HG03280 (cell line): ENCODE measurements at regions not wholly inside any gene's neighbourhood (a gene's known extent, or its start where the extent isn't known, plus 50 kb on each side); places are given as distances from the start of the nearest gene placed in this dataset.
A peak's percentile ranks its signal among the peaks of the same experiment; 100 is the strongest.
"Not testable (repeated sequence)": the region's sequence is repeated elsewhere in the genome, so short reads cannot be mapped to it uniquely, and the experiment has no call there.

ENCODE experiments used
- ATAC-seq: cut with Tn5 transposase; IDR thresholded peaks from one replicate; pipeline ENCODE4 v1.9.1; 2021; ENCODE audit warnings: mild to moderate bottlenecking, moderate library complexity; ENCODE audit not compliant: unreplicated experiment

DNA sequence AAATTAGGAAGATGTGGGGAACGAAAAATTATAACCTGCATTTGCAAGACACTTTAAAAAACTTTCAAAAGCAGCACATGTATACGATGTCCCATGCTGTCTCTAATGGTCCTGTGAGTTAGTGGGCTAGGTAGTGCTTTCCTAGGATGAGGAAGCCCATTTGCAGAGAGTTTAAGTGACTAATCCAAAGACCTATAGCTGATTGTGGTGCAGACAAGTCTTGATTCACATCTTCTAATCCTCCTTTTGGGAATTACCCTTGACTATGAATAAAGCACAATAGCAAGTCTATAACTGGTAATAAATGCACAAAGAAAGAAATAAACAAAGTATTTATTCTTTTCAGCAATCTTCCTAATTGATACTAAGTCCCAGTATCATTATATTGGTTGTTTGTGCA is 234.6 kb upstream of the FANCL start:
- ATAC-seq: no peak

DNA sequence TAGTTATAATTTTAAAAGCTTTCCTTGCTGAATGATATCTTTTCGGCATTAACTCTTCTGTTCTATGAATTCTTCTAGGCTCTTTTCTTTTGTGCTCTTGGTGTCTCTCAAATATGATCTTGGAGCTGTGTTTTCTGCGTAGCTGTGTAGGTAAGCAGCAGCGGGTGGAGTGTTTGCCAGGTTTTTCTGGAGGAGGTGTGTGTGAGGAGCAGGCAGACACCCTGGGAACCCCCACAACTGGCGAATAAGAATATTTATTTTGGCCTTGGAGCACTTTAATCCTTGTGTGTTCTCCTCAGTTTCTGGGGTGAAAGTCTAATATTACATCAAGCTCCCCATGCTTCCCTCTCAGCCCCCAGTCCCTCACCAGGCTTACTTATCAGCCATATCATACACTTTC is 232.0 kb upstream of the FANCL start:
- no peak for ATAC-seq

DNA sequence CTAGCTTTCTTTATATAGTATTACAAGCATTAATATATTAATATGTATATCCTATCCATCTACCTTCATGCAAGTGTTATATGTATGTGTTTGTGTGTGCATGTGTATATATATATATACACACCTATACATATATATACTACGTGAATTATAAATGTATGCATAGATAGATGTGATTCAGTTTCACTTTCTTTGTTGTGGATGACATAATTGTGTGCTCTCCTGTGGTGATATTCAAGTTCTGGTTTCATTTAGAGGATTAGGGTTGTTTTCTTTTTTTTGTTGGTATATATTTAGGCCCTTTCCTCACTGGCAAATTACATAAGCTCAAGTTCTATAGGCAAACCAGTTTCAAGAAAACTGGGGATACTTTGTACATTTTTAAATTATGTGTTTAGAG is 225.7 kb upstream of the FANCL start:
- ATAC-seq: no peak

DNA sequence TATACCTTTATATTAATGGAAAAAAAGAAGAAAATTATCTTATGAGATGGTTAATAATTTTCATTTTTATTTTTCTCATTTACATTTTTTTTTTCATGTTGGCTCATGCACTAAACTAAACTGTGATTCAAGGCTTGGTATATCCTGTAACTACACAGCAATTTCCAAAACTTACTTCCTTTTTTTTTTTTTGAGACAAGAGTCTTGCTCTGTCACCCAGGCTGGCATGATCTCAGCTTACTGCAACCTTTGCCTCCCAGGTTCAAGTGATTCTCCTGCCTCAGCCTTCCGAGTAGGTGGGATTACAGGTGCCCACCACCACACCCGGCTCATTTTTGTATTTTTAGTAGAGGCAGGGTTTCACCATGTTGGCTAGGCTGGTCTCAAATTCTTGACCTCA is 224.9 kb upstream of the FANCL start:
- not testable (repeated sequence) for ATAC-seq

DNA sequence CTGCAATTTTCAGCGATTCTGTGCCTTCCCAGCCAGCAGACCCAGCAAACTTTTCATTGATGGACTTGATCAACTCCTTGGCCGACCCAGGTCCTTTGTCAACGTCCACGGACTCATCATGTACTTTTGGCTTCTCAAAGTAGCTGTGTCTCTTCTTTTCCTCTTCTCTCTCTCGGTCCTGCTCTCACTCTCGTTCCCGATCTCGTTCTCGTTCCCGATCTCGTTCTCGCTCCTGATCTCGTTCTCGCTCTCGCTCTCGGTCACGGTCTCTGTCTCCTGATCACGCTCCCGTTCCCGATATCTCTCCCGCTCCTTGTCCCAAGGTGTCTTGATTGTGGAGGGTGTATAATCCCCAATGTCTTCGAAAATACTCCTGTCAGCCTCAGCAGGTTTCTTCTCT is 219.5 kb upstream of the FANCL start:
- no peak for ATAC-seq

DNA sequence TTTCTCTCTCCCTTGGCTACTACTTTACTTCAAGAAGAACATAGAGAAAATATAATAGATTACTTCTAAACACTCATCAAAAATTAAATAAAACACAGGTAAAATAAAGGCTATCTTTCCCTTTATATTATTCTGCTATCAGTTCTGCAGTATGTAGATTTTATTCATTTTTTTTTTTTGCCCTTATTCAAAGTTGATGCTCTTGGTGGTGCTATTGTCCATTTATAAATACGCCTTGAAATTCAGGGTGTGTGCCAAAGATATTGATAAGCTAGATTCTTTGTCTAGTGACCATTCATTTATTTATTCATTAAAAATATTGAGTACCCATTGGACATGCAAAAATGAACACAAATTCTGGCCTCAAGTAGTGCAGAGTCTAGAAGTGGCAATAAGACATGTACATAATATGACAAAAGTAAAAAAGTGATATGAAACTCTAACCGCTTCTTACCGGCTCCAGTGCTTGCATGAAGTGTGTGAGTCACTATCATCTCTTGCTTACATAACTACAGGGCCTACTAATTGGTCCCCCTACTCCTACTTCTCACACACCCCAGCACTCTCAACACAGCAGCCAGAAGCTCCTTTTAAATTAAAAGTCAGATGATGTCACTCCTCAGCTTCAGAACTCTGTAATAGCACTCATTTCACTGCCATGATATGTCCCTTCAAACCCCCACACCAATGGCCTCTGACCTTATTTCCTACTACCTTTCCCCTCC is 208.3 kb upstream of the FANCL start:
- peak; percentile 90 for ATAC-seq

DNA sequence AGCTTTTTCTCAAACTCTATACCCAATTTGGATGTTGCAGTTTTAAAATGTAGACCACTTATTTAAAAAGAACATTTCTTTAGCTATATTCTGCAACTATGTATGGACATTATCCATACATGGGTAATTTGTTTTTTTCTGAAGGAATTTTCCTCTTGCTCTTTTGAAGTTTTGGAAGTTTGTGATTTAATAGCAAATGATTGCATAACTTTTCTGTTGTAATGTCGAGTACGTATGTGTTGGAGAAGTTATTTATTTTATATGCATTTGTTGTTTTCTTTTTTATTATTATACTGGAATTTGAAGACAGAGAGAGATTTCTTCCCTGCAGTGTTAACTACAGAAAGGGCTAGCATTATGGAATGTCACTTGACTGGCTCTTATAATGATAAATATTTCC is 207.7 kb upstream of the FANCL start:
- no peak for ATAC-seq

DNA sequence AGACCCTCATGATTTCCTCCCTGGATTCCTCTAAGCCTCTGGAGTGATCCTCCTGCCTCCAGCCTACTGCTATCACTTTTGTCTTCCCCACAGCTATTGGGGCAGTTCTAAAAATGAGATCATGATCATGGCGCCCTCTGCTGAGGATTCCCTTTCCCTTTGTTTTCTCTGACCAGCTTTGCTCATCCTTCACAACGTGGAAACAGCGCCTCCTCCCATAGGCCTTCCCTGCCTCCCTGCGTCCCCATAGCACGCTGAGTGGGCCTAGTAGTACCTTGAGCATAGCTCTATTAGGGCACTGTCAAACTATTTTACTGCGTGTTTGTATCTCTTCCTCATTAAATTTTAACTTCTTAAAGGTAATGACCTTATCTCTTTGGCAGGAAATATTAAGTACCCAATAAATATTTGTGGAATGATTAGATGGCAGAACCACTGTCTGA is 207.0 kb upstream of the FANCL start:
- peak; percentile 70 for ATAC-seq

DNA sequence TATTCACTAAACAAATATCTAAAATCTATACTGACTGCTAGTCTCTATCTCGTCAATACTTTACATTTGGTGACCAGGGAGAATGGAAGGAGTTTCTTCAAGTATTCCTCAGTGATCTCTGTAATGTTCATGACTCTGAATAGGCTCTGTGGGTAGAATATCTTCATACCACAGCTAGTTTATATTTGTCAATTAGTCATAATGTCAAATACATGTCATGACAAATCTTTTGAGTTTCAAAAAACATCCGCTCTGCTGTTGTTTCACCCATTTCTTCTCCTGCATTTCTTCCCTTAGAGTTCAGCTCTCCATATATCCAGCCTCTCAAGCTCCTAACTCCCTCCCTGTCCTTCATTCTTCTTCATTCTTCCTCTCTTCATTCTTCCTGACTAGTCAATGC is 206.5 kb upstream of the FANCL start:
- ATAC-seq: no peak

DNA sequence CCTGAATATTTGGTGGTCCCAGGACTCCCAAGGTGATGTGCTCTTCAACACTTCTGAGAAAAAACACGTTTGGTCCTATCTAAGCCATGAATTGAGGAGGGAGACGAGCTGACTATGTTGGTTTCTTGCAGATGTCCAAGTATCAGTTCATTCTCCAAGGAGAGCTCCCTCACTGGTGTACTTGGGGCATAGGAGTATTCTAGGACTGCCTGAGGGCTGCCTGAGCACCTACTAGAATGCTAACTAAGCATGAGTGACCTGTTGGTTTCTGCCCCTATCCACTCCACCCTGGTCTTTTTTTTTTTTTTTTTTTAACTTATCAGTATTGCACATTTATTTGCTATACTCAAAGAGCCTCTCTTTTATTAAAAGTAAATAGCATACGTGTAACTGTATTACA is 200.5 kb upstream of the FANCL start:
- no peak for ATAC-seq

DNA sequence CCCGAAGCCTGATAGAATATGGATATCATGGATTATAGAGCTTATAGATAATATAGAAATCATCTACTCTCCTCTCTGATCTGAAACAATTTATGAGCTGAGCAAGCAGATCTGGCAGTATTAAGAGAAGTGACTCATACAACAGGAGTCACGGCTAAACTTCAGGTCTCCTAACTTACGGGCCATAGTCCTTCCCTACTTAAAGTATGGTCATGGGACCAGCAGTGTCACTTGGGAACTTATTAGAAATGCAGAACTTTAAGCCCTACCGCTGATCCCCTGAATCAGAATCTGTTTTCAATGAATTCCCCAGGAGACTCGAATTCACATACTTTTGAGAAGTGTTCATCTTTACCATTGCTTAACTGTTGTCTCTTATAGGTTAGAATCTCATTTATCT is 195.7 kb upstream of the FANCL start:
- no peak for ATAC-seq

DNA sequence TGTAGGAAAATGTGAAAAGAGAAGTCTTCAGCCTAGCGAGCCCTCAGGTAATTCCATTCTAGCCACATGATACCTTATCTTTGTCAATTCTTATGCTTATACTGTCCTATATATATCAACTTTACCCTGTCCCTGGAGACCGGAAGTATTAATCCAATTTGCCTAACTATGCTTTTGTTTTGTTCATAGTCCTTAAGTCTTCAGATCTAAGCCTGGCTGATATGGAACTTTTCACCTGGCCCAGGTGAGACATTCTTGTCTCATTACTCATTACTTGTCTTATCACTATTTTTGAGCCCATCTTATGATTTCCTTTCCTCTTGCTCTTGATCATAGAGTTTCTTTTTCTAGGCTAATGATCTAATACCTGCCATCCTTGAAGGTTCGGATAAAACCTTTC is 194.1 kb upstream of the FANCL start:
- no peak for ATAC-seq

DNA sequence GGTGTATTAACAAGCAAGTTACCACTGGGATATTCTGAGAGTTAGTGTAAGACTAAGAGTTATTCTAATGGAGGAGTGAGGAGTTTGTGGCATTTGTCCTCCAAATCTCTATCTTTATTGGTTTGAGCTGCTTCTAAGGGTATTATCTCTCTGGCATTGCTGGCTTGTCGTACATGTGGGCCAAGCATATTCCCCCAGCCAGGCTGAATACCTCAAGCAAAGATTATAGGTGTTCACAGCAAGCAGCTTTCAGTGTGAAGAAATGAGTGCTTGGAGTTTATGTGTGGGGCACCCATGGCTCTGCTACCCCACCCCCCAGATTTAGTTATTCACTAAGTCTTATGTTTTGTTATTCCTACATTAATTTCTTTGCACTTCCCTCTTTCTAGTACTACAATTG is 193.6 kb upstream of the FANCL start:
- ATAC-seq: no peak

DNA sequence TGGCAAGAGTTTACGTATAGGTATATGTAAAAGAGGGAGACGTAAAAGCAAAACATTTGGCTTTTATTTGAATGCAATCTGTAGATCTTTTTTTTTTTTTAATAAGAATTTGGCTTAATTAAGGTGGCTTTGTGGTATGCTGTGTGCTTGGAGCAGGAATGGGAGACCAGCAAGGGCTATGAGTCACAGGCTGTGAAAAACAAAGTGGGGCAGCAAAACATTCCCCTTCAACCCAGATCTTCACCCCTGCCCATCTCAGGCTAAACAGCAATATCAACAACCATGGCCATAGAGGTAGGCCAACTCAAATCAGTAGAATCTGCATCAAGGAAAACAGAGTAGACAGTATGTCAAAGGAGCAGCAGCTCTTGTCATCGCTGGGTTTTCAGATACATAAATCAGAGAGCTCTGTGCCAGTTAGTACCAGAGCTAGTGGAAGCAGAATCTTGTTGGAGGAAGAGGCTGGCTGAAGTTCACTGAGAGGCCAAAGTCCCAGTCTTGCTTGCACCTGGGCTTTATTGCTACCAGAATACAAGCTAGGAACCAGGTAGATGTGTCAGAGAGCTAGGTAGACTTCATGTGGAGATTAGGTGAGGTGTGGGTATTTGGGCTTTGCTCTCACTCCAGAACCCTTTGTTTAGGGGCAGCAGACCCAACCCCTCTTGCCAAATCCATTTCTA is 191.5 kb upstream of the FANCL start:
- no peak for ATAC-seq

DNA sequence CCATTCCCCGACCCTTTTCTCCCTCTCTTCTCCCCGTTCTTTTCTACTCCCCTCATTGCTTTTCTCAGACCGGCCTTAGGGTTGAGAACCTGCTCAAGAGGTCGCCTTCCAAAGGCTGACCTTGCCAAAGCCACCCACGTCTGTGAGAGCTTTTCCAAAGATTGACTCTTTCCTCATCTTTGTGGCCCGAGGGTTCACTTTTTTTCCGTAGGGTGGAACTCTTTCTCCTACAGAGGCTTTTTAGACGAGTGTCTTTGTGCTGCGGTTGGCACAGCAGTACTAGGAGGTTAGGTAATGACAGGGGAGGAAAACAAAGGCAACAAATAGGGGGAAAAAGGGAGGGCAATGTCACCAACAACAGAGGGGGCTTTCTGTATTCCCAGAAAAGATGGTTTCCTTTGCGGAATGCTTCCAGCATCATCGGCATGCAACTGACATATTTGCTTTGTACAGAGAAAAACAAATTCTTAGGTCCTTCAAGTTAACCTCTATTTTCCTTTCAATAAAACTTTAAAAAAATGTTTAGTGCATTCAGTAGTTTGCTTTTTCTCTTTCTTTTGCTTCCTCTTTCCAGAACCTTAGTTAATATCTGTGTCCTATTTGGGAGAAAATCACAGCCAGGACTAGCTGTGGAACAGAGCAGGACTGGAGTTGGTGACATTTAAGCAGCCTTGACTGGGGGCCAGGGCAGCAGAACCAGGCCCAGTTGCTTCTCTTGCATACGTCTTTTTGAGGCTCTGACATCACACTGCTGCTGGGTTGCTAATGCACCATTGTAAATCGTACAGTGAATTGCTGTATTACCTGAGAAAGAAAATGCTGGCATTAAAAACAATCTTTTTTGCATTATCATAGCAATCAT is 188.1 kb upstream of the FANCL start:
- ATAC-seq: no peak

DNA sequence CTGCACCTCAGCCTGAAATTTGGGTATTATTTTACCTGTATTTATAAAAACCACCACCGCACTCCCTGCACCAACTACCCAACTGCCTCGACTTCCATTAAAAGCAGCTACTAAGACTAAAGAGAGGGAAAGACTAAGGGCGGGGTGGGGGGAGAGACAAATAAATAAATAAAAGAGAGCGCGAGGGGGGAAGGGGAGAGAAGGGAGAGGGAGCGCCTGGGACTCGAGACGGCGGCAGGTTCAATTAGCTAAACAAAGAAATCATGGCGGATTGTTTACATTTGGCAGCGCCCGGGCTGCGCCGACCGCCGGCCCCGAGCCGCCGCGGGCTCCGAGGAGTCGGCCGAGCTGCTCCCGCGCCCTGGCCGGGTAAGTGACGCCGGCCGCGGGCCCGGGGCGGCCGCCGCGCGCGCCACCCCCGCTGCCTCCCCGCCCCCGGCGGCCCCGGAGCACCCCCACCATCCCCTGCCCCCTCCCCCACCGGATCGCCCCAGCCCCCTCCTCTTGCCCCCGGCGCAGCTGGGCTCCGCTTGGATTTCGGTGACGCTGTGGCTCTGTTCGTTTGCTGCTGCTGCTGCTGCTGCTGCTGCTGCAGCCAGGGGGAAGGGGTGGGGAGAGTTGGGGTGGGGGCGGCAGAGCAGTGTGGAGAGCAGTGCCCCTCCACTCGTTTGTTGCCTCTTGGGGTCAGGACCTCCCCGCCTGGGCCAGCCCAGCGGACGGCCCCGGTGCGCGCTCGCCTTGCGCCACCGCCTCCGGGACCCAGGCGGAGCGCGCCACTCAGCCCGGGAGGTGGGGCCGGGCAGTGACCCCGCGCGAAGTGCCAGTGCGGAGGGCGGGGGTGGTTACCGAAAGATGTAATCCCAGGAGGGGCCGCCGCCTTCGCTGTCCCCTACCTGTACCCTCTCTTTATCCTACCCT is 187.2 kb upstream of the FANCL start:
- ATAC-seq: no peak

DNA sequence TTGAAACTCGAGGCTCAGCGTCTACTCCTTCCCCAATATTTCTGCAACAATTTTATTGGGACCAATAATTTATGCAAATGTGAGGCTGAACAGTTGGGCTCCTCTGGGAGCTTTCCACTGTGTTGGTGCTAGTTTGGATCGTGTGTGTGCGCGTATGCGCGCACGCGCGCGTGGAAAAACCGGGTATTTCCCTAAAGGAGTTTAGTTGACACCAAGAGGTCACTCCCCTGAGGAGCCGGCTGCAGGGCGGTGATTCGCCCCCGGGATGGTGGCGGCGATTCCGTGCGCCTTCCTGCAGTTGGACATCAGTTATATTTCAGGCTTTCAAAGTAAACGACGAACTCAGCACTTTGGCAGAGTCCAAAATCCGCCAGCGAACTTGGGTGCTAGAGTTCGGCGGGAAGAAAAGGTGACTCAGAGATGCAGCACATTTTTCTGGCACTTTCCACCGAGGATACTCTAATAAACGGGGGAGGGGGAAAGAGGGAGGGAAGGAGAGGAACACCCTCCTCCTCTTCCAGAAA is 186.5 kb upstream of the FANCL start:
- ATAC-seq: no peak

DNA sequence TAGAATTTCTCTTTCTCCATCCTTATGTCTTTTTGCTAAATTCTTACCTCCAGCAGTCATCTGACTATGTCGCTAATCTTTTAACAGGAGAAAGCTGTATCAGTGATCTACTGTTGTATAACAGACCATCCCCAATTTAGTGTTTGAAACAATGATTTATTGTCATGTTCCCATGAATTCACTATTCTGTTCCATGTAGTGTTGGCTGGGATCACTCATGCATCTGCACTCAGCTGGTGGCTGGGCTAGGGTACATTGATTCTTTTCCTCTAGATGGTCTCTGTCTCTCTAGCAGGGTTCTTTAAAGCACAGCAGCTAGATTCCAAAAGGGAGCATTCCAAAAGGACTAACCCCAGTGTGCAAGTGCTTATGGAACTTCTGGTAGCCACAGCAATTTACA is 184.2 kb upstream of the FANCL start:
- no peak for ATAC-seq

DNA sequence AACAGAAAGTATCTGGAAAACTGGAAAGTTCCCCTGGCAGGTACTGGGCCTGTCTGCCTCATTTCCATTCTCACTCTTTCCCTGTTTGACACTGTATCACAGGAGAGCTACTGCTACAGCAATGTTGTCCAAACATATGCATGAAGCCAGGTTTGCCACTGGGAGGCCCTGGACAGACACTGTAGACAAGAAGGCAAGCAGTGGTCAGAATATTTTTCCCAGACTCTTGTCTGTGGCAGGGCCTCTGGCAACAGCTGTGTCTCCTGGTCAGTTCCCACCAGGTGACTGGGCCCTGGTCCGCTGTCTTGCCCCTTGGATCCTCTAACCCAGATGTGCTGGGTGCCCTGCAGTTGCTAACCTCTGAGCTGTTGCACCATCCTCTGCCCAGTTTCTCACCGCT is 178.9 kb upstream of the FANCL start:
- no peak for ATAC-seq

DNA sequence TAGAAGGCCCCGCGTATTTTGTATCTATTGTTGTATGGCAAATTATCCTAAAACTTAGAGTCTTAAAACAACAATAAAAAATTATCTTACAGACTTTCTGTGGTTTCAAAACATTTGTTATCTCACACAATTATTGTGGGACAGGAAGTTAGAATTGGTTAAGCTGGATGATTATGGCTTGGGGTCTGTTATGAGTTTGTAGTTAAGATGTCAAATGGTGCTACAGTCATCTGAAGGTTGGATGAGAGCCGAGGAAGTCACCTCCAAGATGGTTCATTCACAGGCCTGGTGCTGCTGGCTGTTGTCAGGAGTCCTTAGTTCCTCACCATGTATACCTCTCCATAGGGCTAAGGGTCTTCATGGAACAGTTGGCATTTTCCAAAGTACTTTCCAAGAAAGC is 175.6 kb upstream of the FANCL start:
- no peak for ATAC-seq

DNA sequence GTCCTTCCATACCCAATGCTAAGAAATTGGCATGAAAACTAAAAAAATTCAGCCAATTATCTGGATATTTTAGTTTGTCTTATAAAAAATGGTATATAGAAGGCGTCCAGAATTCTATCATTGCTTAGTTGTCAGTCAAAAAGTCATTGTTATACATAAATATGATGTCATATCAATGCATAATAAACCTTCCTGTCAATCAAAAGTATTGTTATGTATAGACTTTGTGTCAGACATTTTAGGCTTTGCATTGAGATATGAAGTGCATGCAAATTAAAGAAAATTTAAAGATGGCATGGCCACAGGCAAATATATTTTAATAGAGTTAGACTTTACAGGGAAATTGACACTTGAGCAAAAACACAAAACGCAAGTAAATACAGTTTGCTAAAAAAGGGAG is 173.4 kb upstream of the FANCL start:
- ATAC-seq: no peak
